Common myeloid progenitor, CD34-positive (primary cell): ENCODE measurements at regions not wholly inside any gene's neighbourhood (a gene's known extent, or its start where the extent isn't known, plus 50 kb on each side); places are given as distances from the start of the nearest gene placed in this dataset.

Experiments used
- CTCF ChIA-PET: fragments of 350-600 bp; sonication (Branson Sonifier 250); formaldehyde crosslinking; loops from one replicate; lab custom pipeline; 2021; ENCODE audit warnings: antibody characterized with exemption; lab: Charles Lee
- POLR2A ChIA-PET: fragments of 350-600 bp; sonication (Branson Sonifier 250); formaldehyde crosslinking; loops from one replicate; lab custom pipeline; 2021; ENCODE audit warnings: antibody characterized with exemption; lab: Charles Lee
- DNase-seq, 3 donors: peaks; one replicate each; pipeline versions ENCODE4 v3.0.0 to v3.0.0-alpha.2; 2013
- H3K27ac ChIP-seq, 2 experiments: 1 replicate in 1 of 2; 2 replicates in 1 of 2; pipeline ENCODE4 v1.7.0; 2013; ENCODE audit warnings: inconsistent platforms in 2 of 2, low read length in 2 of 2, mild to moderate bottlenecking in 2 of 2, low read depth in 1 of 2, moderate library complexity in 1 of 2; ENCODE audit not compliant: severe bottlenecking in 2 of 2, insufficient read depth in 1 of 2, poor library complexity in 1 of 2
- H3K27me3 ChIP-seq, 5 experiments: replicated peaks in 2 of 5; 1 replicate in 3 of 5; 2 replicates in 2 of 5; pipeline versions ENCODE4 v1.6.1 to v1.7.0; 2013; ENCODE audit warnings: low read length in 4 of 5, mild to moderate bottlenecking in 2 of 5, moderate library complexity in 2 of 5, inconsistent platforms in 1 of 5; ENCODE audit not compliant: insufficient read depth in 5 of 5, control insufficient read depth in 4 of 5
- H3K36me3 ChIP-seq, 4 experiments: 1 replicate in 2 of 4; 2 replicates in 2 of 4; pipeline versions ENCODE4 v1.6.1 to v1.7.0; 2013; ENCODE audit warnings: low read length in 3 of 4, control low read depth in 1 of 4, mild to moderate bottlenecking in 1 of 4; ENCODE audit not compliant: control insufficient read depth in 4 of 4, insufficient read depth in 4 of 4
- H3K4me1 ChIP-seq, 4 experiments: 1 replicate in 3 of 4; 2 replicates in 1 of 4; pipeline versions ENCODE4 v1.6.1 to v1.7.1; 2013; ENCODE audit warnings: low read length in 3 of 4, mild to moderate bottlenecking in 3 of 4, control low read depth in 1 of 4, inconsistent platforms in 1 of 4, moderate library complexity in 1 of 4; ENCODE audit not compliant: control insufficient read depth in 4 of 4, insufficient read depth in 4 of 4; ENCODE audit errors: control extremely low read depth in 1 of 4
- H3K4me3 ChIP-seq, 7 experiments: 1 replicate in 4 of 7; 2 replicates in 3 of 7; pipeline versions ENCODE4 v1.5.1 to v1.7.0; 2013; ENCODE audit warnings: mild to moderate bottlenecking in 7 of 7, low read length in 6 of 7, moderate library complexity in 6 of 7, inconsistent platforms in 2 of 7, low read depth in 2 of 7, control low read depth in 1 of 7; ENCODE audit not compliant: insufficient read depth in 4 of 7, control insufficient read depth in 1 of 7; ENCODE audit errors: extremely low read depth in 1 of 7
- H3K9me3 ChIP-seq, 5 experiments: 1 replicate in 4 of 5; 2 replicates in 1 of 5; pipeline versions ENCODE4 v1.6.1 to v1.7.1; 2013; ENCODE audit warnings: low read length in 4 of 5, mild to moderate bottlenecking in 2 of 5, inconsistent platforms in 1 of 5, low read depth in 1 of 5, moderate library complexity in 1 of 5; ENCODE audit not compliant: control insufficient read depth in 4 of 5, insufficient read depth in 2 of 5; ENCODE audit errors: control extremely low read depth in 1 of 5
- WGBS: methylation state at CpG from one replicate; pipeline ENCODE4 v1.1.5; 2013; ENCODE audit not compliant: insufficient coverage; 5-methylcytosine and 5-hydroxymethylcytosine counted together

DNA sequence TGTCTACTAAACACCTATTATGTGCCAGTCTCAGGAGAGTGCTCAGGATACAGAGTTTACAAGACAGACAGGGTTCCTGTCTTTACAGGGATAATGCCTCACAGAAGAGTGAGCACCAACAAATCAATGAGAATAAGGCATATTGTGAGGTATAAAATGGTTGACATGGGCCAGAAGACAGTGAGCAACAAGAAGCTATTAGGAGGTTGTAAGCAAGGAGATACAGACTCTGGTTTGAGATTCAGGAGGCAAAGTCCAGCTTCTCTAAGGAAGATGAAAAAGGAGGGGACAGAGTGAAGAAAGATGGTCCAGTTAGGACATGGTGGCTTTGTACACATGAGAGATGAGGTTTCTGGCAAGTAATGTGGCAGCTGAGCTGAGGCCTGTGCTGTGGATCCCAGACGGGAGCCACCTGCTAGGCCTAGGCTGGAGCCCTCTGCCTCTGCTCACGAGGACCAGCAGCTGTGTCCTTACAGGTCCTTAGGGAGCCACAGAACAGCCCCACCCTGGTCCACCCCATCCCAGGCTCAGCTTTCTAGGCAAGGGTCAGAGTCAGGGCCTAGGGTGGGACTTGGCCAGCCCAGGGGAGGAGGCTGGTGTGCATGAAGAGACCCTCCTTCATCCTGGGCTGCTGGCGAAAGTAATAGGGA is 110.5 kb downstream of the ZNF280B start:
- CTCF ChIA-PET: interaction anchor here (0.5 to 2.3 kb wide), 7 partner anchors 10 to 309 kb away, joined by 3 to 7 read pairs (median 3); no protein-coding TSS in a partner anchor
- DNase-seq: no peak
- Histone ChIP-seq H3K27me3 (peaks cover 0 to 10% (median 0%) of the 10 kb centered on the region in 5 experiments), H3K36me3 (no peaks in the 10 kb centered on the region), H3K9me3 (peaks cover 0 to 3% (median 0%) of the 10 kb centered on the region in 5 experiments), H3K4me1 (peaks cover 0 to 3% (median 2%) of the 10 kb centered on the region in 4 experiments), H3K27ac (no peak overlapping the region), H3K4me3 (no peak overlapping the region)
- POLR2A ChIA-PET: no interaction called here
- 92% methylated on average over 3 of the region's 3 CpGs for WGBS

DNA sequence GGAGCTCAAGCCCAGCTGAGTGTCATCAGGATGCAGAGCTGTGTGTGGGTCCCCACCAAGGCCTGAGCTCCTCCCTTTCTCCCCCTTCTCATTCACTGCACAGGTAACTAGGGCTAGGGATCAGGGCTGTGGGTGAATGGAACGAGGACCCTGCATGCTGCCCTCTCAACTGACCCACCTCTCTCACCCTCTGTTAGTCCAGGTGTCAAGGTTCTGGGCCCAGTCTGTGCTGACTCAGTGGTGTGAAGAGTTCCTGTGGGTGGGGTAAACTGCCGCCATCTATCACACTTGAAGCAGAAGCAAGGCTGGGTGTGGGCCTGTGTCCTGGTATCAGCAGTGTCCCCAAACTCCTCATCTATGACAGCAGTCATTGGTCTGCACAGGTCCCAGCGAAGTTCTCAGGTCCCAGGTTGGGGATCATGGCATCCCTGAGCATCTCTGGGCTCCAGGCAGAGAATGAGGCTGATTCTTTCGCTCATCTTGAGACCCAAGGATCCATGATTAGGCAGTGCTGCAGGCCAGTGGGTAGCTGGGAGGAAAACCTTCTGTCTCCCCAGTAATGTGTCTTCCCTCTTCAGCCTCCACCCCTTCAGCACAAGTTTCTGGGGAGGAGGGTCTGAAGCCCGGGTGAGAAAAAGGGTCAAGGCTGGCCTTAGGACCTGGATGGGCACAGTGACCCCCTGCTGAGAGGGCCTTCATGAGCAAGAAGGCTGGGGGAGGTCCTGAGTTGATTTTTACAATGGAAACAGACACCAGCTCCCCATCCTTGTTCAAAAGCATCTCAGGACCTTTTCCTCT is 109.8 kb downstream of the ZNF280B start:
- 93% methylated on average over 2 of the region's 5 CpGs for WGBS
- Histone ChIP-seq H3K4me3 (no peak overlapping the region), H3K36me3 (no peaks in the 10 kb centered on the region), H3K27me3 (peaks cover 0 to 10% (median 0%) of the 10 kb centered on the region in 5 experiments), H3K9me3 (peaks cover 0 to under 1% (median 0%) of the 10 kb centered on the region in 5 experiments), H3K27ac (no peak overlapping the region), H3K4me1 (peaks cover 0 to 3% (median 2%) of the 10 kb centered on the region in 4 experiments)
- ChIA-PET CTCF (interaction anchor here (0.5 to 2.3 kb wide), 6 partner anchors 9 to 309 kb away, joined by 3 to 7 read pairs (median 4); no protein-coding TSS in a partner anchor), POLR2A (no interaction called here)
- DNase-seq: no peak

DNA sequence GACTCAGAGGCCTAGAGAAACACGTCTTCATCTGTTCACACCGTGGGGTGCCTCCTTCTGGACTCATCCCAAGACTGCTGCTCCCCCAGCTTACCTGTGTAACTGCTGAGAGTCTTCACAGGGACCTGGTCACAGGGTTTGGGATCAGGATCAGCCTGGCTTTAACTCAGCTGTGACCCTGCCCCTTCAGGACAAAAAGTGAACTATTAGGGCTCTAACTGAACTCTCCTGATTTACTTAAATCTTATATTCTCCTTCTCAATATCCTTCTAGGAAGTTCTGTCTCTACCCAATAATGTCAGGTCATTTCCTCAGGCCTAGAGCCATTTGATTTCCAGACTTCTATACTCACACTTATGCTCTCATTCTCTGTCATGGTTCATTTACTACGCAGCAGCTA is 108.4 kb downstream of the ZNF280B start:
- POLR2A ChIA-PET: no interaction called here
- CTCF ChIA-PET: interaction anchor here (1.2 to 1.4 kb wide), 3 partner anchors 30 to 249 kb away, joined by 3 read pairs; no protein-coding TSS in a partner anchor
- WGBS: 93% methylated on average over 2 of the region's 3 CpGs

DNA sequence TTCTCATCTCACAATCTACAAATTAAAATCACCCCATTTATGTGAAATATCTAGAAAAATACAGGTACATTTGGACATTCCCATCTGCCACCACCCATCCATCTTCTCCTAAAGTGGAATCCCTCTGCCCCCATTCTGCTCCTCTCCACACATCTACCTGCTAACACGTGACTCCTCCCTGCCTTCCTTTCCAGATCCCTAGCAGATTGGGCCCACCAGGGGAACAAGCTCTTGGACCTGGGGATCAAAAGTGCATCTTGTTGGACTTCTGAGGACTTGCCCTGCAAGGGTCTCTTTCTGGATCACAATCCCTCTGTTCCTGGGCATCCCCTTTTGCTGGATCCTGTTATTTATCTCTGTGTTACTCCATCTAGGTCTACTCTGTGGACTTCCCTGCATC is 107.6 kb downstream of the ZNF280B start:
- no peaks in the 10 kb centered on the region for H3K36me3 ChIP-seq
- H3K27ac ChIP-seq: no peak overlapping the region
- POLR2A ChIA-PET: interaction anchor here (0.6 kb wide), 1 partner anchor 387 kb away, joined by 3 read pairs; no protein-coding TSS in a partner anchor
- peaks cover 0 to 1% (median 0%) of the 10 kb centered on the region in 4 experiments for H3K4me1 ChIP-seq
- no peak overlapping the region for H3K4me3 ChIP-seq
- WGBS: 100% methylated on average over 1 of the region's 1 CpG
- no peak for DNase-seq
- peaks cover 0 to 10% (median 0%) of the 10 kb centered on the region in 5 experiments for H3K27me3 ChIP-seq
- CTCF ChIA-PET: interaction anchor here (1.3 to 1.4 kb wide), 2 partner anchors 29 to 49 kb away, joined by 3 read pairs; no protein-coding TSS in a partner anchor
- H3K9me3 ChIP-seq: no peaks in the 10 kb centered on the region

More for the DNA sequence above, 108.4 kb downstream of the ZNF280B start:
- Histone ChIP-seq H3K4me1 (peaks cover 0 to 3% (median under 1%) of the 10 kb centered on the region in 4 experiments), H3K27ac (no peak overlapping the region), H3K27me3 (peaks cover 0 to 10% (median 0%) of the 10 kb centered on the region in 5 experiments), H3K36me3 (no peaks in the 10 kb centered on the region), H3K9me3 (no peaks in the 10 kb centered on the region), H3K4me3 (no peak overlapping the region)
- no peak for DNase-seq

DNA sequence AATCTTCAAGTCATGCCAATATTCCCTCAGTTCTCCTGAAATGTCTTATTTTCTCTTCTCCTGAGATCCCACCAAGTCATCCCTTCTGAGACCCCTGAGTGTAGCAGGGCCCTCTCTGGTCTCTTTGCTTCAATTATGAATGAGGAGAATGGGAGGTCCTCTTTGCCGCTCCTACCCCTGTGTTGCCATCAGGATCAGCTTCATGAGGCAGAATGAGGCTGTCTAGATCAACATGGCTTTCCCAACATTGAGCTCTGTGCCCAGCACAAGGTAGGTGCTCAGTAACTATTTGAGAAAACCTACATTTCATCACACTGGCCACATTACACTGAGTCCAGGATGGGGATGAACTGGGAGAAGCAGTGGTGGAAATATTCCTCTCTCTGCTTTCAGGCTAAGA is 107.2 kb downstream of the ZNF280B start:
- POLR2A ChIA-PET: interaction anchor here (0.6 kb wide), 1 partner anchor 387 kb away, joined by 3 read pairs; no protein-coding TSS in a partner anchor
- H3K27ac ChIP-seq: no peak overlapping the region
- H3K9me3 ChIP-seq: no peaks in the 10 kb centered on the region
- 100% methylated on average over 1 of the region's 1 CpG for WGBS
- no peak overlapping the region for H3K4me3 ChIP-seq
- DNase-seq: no peak
- H3K27me3 ChIP-seq: peaks cover 0 to 10% (median 0%) of the 10 kb centered on the region in 5 experiments
- no peaks in the 10 kb centered on the region for H3K36me3 ChIP-seq
- CTCF ChIA-PET: interaction anchor here (1.3 kb wide), 1 partner anchor 50 kb away, joined by 3 read pairs; no protein-coding TSS in a partner anchor
- H3K4me1 ChIP-seq: no peaks in the 10 kb centered on the region

DNA sequence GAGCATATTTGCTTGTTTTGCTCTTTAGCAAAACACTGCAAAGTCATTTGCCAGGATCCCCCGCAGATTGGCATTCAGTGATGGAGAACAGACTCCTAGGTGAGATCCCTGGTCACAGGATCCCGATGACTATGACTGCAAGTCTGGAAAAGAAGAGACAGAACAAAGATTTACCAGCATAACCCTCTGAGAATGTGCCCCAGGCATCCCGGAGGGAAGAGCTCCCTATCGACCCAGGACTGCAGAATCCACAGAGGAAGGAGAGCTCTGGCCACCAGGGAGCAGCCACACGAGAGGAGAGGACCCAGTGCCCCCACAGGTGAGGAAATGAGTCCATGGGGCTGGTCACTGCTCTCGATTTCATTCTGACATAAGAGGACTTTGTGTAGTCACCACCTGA is 105.2 kb downstream of the ZNF280B start:
- peaks cover 0 to 10% (median 0%) of the 10 kb centered on the region in 5 experiments for H3K27me3 ChIP-seq
- no peaks in the 10 kb centered on the region for H3K36me3 ChIP-seq
- H3K4me1 ChIP-seq: no peaks in the 10 kb centered on the region
- POLR2A ChIA-PET: no interaction called here
- CTCF ChIA-PET: interaction anchor here (0.6 kb wide), 1 partner anchor 10 kb away, joined by 3 read pairs; no protein-coding TSS in a partner anchor
- DNase-seq: no peak
- 78% methylated on average over 3 of the region's 6 CpGs for WGBS
- H3K9me3 ChIP-seq: no peaks in the 10 kb centered on the region
- H3K27ac ChIP-seq: no peak overlapping the region
- no peak overlapping the region for H3K4me3 ChIP-seq
